ENCODE measurements at regions not wholly inside any gene's neighbourhood (a gene's known extent, or its start where the extent isn't known, plus 50 kb on each side); places are given as distances from the start of the nearest gene placed in this dataset.

GRCh38 chr2:122182616-122183355, 427.3 kb downstream of the TSN start:
- Histone ChIP-seq H3K27ac (ENCODE audit: low read depth in 1 of 2, low read length in 2 of 2) (no peak overlapping the region), H3K4me3 (replicated peaks in 1 of 3; ENCODE audit: low read depth in 2 of 3, low read length in 3 of 3) (no peak overlapping the region), H3K4me2 (replicated peaks; ENCODE audit: extremely low read depth, low read length, poor library complexity, severe bottlenecking) (no peak overlapping the region), H3K4me1 (ENCODE audit: control insufficient read depth in 1 of 2, insufficient read depth in 2 of 2, low read length in 2 of 2) (no peaks in the 10 kb centered on the region), H3K36me3 (replicated peaks in 1 of 2; ENCODE audit: control insufficient read depth in 1 of 2, insufficient read depth in 2 of 2, low read length in 2 of 2) (no peaks in the 10 kb centered on the region), H4K20me1 (ENCODE audit: insufficient read depth, low read length) (no peaks in the 10 kb centered on the region), H3K9me3 (replicated peaks in 1 of 2; ENCODE audit: control insufficient read depth in 1 of 2, insufficient read depth in 1 of 2, low read length in 2 of 2) (no peaks in the 10 kb centered on the region), H2AFZ (ENCODE audit: insufficient read depth, low read depth, low read length, poor library complexity, severe bottlenecking) (no peak overlapping the region), H3K9ac (ENCODE audit: insufficient read depth, low read length, poor library complexity, severe bottlenecking) (no peak overlapping the region), H3K27me3 (ENCODE audit: control insufficient read depth in 2 of 2, insufficient read depth in 2 of 2, low read length in 2 of 2) (no peaks in the 10 kb centered on the region), H3K79me2 (ENCODE audit: insufficient read depth, low read length) (no peaks in the 10 kb centered on the region)
- intact Hi-C loops (cut with micrococcal nuclease): no loop called here
- no peak overlapping the region for H3K4me3 Mint-ChIP-seq
- peaks cover 13% of the 10 kb centered on the region for H3K4me1 Mint-ChIP-seq
- H3K27me3 Mint-ChIP-seq (ENCODE audit: low read depth in 3 of 3): peaks cover 0 to 2% (median 0%) of the 10 kb centered on the region in 3 donors
- TF ChIP-seq, protein P1, sequence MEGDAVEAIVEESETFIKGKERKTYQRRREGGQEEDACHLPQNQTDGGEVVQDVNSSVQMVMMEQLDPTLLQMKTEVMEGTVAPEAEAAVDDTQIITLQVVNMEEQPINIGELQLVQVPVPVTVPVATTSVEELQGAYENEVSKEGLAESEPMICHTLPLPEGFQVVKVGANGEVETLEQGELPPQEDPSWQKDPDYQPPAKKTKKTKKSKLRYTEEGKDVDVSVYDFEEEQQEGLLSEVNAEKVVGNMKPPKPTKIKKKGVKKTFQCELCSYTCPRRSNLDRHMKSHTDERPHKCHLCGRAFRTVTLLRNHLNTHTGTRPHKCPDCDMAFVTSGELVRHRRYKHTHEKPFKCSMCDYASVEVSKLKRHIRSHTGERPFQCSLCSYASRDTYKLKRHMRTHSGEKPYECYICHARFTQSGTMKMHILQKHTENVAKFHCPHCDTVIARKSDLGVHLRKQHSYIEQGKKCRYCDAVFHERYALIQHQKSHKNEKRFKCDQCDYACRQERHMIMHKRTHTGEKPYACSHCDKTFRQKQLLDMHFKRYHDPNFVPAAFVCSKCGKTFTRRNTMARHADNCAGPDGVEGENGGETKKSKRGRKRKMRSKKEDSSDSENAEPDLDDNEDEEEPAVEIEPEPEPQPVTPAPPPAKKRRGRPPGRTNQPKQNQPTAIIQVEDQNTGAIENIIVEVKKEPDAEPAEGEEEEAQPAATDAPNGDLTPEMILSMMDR (IDR thresholded peaks at IDR 0.05): no peak
- H3K9me3 Mint-ChIP-seq: peaks cover 0 to 9% (median 0%) of the 10 kb centered on the region in 7 donors
- no CpG with 5 or more reads among the region's 5 CpGs for WGBS (ENCODE audit: insufficient coverage)
- no peak for DNase-seq
- no peaks in the 10 kb centered on the region for H3K36me3 Mint-ChIP-seq
- H3K27ac Mint-ChIP-seq: no peak overlapping the region

DNA sequence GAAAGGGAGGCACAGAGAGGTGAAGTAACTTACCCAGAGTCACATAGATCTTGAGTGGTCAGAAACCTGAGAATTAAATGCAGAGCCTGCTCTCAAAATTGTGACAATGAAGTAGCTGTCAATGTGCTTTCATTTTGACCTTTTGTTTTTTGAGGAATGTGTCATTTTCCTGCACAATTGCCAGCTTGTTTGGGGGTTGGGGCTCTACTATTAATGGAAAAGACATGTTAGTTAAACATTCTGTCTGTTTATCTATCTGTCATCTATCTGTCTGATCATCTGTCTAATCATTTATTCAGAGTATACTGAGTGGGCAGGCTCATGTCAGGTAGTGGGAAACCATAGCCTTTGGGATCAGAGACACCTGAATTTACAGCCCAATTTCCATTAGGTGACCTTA, 428.4 kb downstream of the TSN start:
- no peaks in the 10 kb centered on the region for H3K9me3 ChIP-seq (replicated peaks in 1 of 2; ENCODE audit: control insufficient read depth in 1 of 2, insufficient read depth in 1 of 2, low read length in 2 of 2)
- no peaks in the 10 kb centered on the region for H3K4me1 ChIP-seq (ENCODE audit: control insufficient read depth in 1 of 2, insufficient read depth in 2 of 2, low read length in 2 of 2)
- no peak overlapping the region for H3K27ac ChIP-seq (ENCODE audit: low read depth in 1 of 2, low read length in 2 of 2)
- H3K27ac Mint-ChIP-seq: no peak overlapping the region
- intact Hi-C loops (cut with micrococcal nuclease): no loop called here
- no peaks in the 10 kb centered on the region for H3K27me3 ChIP-seq (ENCODE audit: control insufficient read depth in 2 of 2, insufficient read depth in 2 of 2, low read length in 2 of 2)
- H3K4me3 ChIP-seq (replicated peaks in 1 of 3; ENCODE audit: low read depth in 2 of 3, low read length in 3 of 3): no peak overlapping the region
- no peak overlapping the region for H3K9ac ChIP-seq (ENCODE audit: insufficient read depth, low read length, poor library complexity, severe bottlenecking)
- H3K4me1 Mint-ChIP-seq: peaks cover 11% of the 10 kb centered on the region
- peaks cover 0 to 6% (median 0%) of the 10 kb centered on the region in 7 donors for H3K9me3 Mint-ChIP-seq
- no peak for DNase-seq
- H4K20me1 ChIP-seq (ENCODE audit: insufficient read depth, low read length): no peaks in the 10 kb centered on the region
- no peaks in the 10 kb centered on the region for H3K36me3 ChIP-seq (replicated peaks in 1 of 2; ENCODE audit: control insufficient read depth in 1 of 2, insufficient read depth in 2 of 2, low read length in 2 of 2)
- no peak overlapping the region for H3K4me3 Mint-ChIP-seq
- no peak overlapping the region for H3K4me2 ChIP-seq (replicated peaks; ENCODE audit: extremely low read depth, low read length, poor library complexity, severe bottlenecking)
- no peaks in the 10 kb centered on the region for H3K79me2 ChIP-seq (ENCODE audit: insufficient read depth, low read length)
- H3K27me3 Mint-ChIP-seq (ENCODE audit: low read depth in 3 of 3): peaks cover 0 to 6% (median 2%) of the 10 kb centered on the region in 3 donors
- no peak overlapping the region for H2AFZ ChIP-seq (ENCODE audit: insufficient read depth, low read depth, low read length, poor library complexity, severe bottlenecking)
- TF ChIP-seq, protein P1 (IDR thresholded peaks at IDR 0.05): no peak
- H3K36me3 Mint-ChIP-seq: no peaks in the 10 kb centered on the region
